GM13976 (cell line): ENCODE measurements at regions not wholly inside any gene's neighbourhood (a gene's known extent, or its start where the extent isn't known, plus 50 kb on each side); places are given as distances from the start of the nearest gene placed in this dataset.

Experiments
- DNase-seq: peaks from one replicate; pipeline ENCODE4 v3.0.0; 2012; ENCODE audit warnings: low spot score
- in situ Hi-C: fragments of 300-500 bp; cut with MboI; formaldehyde crosslinking; loops from one replicate; pipeline ENCODE4 v1.12.0; 2022; ENCODE audit warnings: low sequenced_read_pairs, mixed read lengths, inconsistent platforms; ENCODE audit not compliant: unreplicated experiment
- TF ChIP-seq, protein P1 (sequence below): IDR thresholded peaks from 2 replicates; pipeline ENCODE4 v1.5.1; 2012; ENCODE audit warnings: borderline replicate concordance, mild to moderate bottlenecking; ENCODE audit not compliant: insufficient read depth; ENCODE audit errors: extremely low read depth, missing control alignments, control extremely low read depth

DNA sequence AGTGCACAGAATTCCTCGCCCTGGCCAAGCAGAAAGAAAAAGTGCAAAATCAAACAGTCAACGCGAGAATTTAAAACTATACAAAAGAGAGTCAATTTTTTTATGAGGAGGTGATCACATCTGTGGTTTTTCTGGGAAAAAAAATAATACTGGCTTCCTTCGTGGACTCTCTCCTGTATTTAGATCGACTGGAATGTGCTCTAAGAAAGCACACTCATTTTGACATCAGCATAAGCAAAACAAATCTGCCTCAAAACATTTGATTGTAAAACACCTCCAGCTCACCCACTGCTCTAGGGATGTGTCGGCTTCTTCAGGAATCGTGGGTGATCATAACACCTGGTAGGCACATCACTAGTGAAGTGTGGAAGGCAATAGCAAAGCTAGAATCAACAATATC lies 417.4 kb upstream of the FAT1 start:
- in situ Hi-C loops: no loop called here
- TF ChIP-seq, protein P1, sequence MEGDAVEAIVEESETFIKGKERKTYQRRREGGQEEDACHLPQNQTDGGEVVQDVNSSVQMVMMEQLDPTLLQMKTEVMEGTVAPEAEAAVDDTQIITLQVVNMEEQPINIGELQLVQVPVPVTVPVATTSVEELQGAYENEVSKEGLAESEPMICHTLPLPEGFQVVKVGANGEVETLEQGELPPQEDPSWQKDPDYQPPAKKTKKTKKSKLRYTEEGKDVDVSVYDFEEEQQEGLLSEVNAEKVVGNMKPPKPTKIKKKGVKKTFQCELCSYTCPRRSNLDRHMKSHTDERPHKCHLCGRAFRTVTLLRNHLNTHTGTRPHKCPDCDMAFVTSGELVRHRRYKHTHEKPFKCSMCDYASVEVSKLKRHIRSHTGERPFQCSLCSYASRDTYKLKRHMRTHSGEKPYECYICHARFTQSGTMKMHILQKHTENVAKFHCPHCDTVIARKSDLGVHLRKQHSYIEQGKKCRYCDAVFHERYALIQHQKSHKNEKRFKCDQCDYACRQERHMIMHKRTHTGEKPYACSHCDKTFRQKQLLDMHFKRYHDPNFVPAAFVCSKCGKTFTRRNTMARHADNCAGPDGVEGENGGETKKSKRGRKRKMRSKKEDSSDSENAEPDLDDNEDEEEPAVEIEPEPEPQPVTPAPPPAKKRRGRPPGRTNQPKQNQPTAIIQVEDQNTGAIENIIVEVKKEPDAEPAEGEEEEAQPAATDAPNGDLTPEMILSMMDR: no peak
- DNase-seq: no peak

DNA sequence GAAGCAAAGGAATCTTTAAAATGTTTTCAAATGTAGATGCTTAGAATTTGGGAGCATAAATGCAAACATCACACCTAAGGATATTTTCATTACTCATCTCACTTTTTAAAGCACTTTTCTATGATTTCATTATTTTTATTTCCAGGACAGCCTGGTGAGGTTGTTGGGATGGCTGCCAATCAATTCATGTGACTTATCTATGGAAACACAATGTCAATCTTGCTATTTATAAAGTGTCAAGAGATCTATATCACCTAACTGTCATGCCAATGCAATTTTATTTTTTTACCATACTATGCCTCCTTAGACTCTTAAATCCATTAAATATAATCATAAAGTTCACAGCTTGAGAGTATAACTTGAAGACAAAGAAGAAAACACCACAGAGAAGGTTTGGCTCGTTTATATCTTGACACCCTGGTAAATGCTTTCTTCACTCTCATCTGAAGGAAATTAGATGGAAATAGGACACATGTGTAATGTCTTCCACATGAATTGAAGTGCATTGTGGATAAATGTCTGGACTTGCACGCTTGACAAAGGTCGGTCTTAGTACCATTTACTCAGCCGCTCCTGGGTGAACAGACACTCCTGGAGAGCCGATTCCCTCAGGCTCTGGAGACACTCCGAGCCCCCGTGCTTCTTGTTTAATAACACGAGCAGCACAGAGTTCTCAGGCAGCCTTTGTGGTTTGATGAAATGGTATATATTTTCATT lies 425.7 kb upstream of the FAT1 start:
- in situ Hi-C loops: no loop called here
- TF ChIP-seq, protein P1: no peak
- no peak for DNase-seq

DNA sequence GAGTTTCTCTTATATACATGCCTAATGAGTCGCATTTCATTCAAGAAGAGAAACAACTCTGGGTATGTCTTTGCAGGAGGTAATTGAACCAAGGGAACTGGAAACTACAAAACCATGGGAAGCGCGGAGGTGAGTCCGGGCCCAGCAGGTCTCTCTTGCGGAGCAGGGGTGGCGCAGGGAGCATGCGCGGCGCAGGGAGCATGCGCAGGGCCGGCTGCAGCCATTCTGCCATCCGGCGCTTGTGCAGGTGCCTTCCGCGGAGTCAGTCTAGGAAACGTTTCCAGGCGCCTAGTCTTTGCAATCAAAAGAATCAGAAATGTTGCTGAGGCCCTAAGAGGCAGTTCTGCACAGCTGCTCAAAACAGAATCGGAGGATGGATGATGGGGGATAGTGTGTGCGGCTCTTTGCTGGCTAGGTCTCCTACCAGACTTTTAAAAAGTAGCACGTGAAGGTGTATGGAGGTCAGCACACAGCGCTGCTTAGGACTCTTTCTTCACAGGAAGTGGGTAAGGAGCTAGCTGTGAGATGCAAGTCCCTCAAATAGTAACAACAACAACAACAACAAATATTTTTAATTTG lies 433.8 kb upstream of the FAT1 start:
- no peak for DNase-seq
- TF ChIP-seq, protein P1: no peak
- in situ Hi-C loops: no loop called here

DNA sequence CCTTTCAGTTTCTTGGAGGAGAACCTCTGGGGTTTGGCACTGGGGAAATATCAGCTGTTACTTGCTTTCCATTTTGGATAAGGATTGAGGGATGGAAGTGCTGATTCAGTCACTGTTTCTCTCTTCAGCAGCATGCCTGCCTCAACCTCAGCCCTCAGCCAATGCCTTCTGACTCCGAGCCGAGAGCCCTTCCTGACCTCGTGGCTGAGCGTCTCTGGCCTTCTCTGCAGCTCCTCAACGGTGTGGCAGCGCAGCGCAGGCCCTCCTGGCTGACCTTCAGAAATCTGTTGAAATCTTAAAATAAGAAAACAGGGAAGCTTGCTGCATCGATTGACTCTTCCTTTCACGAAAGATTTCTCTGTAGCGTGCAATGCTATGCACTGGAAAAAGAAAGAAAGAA lies 434.3 kb upstream of the FAT1 start:
- in situ Hi-C loops: no loop called here
- TF ChIP-seq, protein P1: no peak
- no peak for DNase-seq

DNA sequence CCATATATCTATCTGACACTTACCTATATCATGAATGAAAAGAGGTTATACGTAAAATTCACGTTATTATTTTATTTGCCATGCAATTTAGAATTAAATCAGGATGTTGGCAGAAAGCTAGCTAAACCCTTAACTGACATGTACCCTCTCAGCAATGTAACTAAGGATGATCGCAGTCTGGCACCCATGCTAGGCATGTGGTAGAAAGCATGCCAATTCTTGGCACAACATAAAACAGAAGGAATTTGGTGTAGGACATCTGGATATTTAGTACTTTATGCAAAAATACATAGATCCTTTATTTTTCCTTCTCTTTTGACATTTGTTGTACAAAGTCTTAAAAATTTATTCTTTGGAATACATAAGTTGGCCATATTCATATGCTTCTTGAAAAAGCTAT lies 436.8 kb upstream of the FAT1 start:
- TF ChIP-seq, protein P1: no peak
- in situ Hi-C loops: no loop called here
- no peak for DNase-seq

DNA sequence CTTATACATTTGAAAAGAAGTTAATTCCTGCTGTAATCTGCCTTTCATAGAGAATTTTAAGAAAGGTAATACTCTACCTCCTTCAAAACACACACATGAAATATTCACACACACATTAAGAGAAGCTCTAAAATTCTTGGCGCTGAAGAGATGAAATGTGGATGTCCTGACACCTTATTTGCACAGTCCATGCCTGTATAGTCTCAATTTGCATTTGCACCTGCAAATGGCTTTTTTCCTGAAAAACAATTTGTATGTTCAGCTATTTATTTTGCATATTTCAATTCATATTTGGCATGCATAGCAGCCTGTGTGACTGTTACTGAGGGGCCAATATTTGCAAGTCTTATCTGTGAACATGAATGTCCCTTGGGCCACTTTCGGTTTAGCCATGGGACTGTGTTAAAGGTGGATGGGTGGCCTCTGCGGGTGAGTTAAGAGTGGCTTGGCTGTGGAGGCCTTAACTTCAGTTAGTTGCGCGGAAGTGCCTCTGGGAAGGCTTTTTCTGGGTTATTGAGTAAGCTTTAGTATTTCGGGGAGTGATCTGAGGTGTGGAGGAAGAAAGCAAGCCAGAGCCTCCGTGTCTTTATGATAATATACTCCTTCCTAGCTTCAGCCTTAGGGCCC lies 443.3 kb upstream of the FAT1 start:
- DNase-seq: no peak
- in situ Hi-C loops: no loop called here
- TF ChIP-seq, protein P1: no peak
